ENCODE measurements at regions not wholly inside any gene's neighbourhood (a gene's known extent, or its start where the extent isn't known, plus 50 kb on each side); places are given as distances from the start of the nearest gene placed in this dataset.

GRCh38 chr5:130994496-130995253 is 170.4 kb downstream of the HINT1 start:
- POLR2A ChIA-PET = no interaction called here
- CTCF ChIA-PET = no interaction called here

More at GRCh38 chr5:130994496-130995253, 170.4 kb downstream of the HINT1 start:
- RAD21 ChIA-PET (ENCODE audit: low non-redundant PET in 1 of 2, low total read pairs in 2 of 2, uncharacterized antibody in 2 of 2, unreplicated experiment in 2 of 2) = no interaction called here
- Histone ChIP-seq H2AFZ (ENCODE audit: low read depth, low read length, poor library complexity, severe bottlenecking) (no peak overlapping the region), H3K9me2 (ENCODE audit: insufficient read depth) (no peaks in the 10 kb centered on the region), H3K9me3 (ENCODE audit: control insufficient read depth in 1 of 2, insufficient read depth in 1 of 2, low read depth in 1 of 2, low read length in 2 of 2) (no peaks in the 10 kb centered on the region), H3K4me1 (ENCODE audit: control insufficient read depth in 1 of 2, insufficient read depth in 2 of 2, low read length in 2 of 2) (no peaks in the 10 kb centered on the region), H3K27ac (ENCODE audit: low read depth, low read length) (no peak overlapping the region), H3K36me3 (ENCODE audit: control insufficient read depth in 1 of 2, insufficient read depth in 2 of 2, low read length in 2 of 2) (no peaks in the 10 kb centered on the region), H4K20me1 (ENCODE audit: insufficient read depth) (no peaks in the 10 kb centered on the region), H3K27me3 (ENCODE audit: insufficient read depth, low read length) (no peaks in the 10 kb centered on the region), H3K79me2 (ENCODE audit: insufficient read depth, low read length) (no peaks in the 10 kb centered on the region), H3K4me3 (replicated peaks in 1 of 2; ENCODE audit: low read depth in 1 of 2, low read length in 2 of 2) (no peak overlapping the region), H3K9ac (ENCODE audit: low read length) (no peak overlapping the region), H3K4me2 (ENCODE audit: low read length) (no peak overlapping the region)
- DNase-seq (ENCODE audit: low read depth, low spot score) (no peak), ATAC-seq (no peak)
- intact Hi-C loops (cut with micrococcal nuclease) = no loop called here
- TF ChIP-seq REST (IDR thresholded peaks at IDR 0.05; ENCODE audit: low read depth) (no peak), RAD21 (IDR thresholded peaks at IDR 0.05; ENCODE audit: low read depth) (no peak), FOSL1 (IDR thresholded peaks at IDR 0.05; ENCODE audit: low read depth) (no peak), JUND (IDR thresholded peaks at IDR 0.05) (no peak), EGR1 (IDR thresholded peaks at IDR 0.05; ENCODE audit: low read depth) (no peak), EZH2 (IDR thresholded peaks at IDR 0.05) (no peak), SIN3A (IDR thresholded peaks at IDR 0.05; ENCODE audit: low read depth) (no peak), SP1 (IDR thresholded peaks at IDR 0.05; ENCODE audit: low read depth) (no peak), CTCF (IDR thresholded peaks at IDR 0.05 in 2 of 3, conservative IDR thresholded peaks at IDR 0.05 in 1 of 3; ENCODE audit: borderline replicate concordance in 1 of 3, insufficient read depth in 1 of 3, low read depth in 2 of 3, low read length in 2 of 3) (no peak)
- TF ChIP-seq, protein P1, sequence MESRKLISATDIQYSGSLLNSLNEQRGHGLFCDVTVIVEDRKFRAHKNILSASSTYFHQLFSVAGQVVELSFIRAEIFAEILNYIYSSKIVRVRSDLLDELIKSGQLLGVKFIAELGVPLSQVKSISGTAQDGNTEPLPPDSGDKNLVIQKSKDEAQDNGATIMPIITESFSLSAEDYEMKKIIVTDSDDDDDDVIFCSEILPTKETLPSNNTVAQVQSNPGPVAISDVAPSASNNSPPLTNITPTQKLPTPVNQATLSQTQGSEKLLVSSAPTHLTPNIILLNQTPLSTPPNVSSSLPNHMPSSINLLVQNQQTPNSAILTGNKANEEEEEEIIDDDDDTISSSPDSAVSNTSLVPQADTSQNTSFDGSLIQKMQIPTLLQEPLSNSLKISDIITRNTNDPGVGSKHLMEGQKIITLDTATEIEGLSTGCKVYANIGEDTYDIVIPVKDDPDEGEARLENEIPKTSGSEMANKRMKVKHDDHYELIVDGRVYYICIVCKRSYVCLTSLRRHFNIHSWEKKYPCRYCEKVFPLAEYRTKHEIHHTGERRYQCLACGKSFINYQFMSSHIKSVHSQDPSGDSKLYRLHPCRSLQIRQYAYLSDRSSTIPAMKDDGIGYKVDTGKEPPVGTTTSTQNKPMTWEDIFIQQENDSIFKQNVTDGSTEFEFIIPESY (IDR thresholded peaks at IDR 0.05; ENCODE audit: extremely low read depth, insufficient replicate concordance, low read length) = no peak
- TF ChIP-seq, protein P2, sequence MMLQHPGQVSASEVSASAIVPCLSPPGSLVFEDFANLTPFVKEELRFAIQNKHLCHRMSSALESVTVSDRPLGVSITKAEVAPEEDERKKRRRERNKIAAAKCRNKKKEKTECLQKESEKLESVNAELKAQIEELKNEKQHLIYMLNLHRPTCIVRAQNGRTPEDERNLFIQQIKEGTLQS (IDR thresholded peaks at IDR 0.05) = no peak
- no TSS peak for BruUV-seq (replicated peaks)

Data from HCT116 (cell line).